GM19023 (cell line): ENCODE measurements at regions not wholly inside any gene's neighbourhood (a gene's known extent, or its start where the extent isn't known, plus 50 kb on each side); places are given as distances from the start of the nearest gene placed in this dataset.
"Not testable (repeated sequence)": the region's sequence is repeated elsewhere in the genome, so short reads cannot be mapped to it uniquely, and the experiment has no call there.

Source experiments
- ATAC-seq: cut with Tn5 transposase; IDR thresholded peaks from one replicate; pipeline ENCODE4 v1.9.1; 2021; ENCODE audit warnings: mild to moderate bottlenecking, moderate library complexity; ENCODE audit not compliant: unreplicated experiment

DNA sequence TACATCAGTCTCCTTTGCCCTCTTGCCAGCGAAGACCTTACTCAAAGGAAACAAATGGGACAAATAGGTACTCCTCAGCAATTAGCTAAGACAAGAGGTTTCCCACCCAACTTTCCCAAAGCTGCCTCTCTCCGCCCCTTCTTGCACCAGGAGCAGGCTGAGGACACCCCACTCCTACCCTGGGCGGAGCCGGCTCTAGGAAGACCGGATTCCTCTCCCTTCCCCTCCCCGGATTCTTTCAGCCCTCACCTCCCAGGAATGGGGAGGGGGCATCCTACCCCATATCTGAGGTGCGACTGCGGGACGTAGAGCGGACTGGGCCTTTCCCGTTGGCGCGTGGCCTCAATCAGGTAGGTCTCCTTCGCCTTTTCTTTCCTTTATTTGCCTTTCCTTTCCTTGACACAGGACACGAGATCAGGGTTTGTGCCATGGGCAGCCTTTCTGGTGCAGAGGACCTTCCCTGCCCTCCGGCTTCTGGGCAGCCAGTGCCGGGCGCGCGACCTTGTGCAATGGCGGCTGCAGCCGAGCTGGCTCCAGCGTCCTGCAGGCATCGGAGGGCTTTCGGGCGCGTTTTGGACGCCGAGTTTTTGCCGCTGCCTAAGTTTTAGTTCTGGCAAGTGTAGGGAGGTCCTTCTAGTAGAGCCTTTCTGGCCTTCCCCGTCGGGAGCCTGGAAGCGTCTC lies 279.9 kb downstream of the PLS3 start:
- ATAC-seq: not testable (repeated sequence)

DNA sequence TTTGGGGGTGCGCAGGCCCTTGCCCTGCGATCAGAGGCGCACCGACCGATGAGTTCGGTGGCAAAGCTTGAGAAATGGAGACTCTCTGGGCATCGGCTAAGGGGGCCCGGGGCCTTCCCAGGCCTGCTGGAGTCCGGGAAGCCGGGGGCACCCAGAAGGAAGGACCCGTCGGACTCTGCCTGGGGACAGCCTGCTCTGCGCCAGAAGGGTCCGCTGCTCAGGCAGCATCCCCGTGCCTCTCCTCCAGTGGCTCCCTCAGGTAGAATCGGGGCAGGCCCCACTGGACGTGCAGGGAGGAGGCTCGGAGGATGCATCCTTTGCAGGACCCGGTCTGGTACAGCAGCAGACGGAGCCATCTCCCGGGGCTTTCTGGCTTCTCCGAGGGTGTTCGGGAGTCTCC lies 290.0 kb downstream of the PLS3 start:
- not testable (repeated sequence) for ATAC-seq

DNA sequence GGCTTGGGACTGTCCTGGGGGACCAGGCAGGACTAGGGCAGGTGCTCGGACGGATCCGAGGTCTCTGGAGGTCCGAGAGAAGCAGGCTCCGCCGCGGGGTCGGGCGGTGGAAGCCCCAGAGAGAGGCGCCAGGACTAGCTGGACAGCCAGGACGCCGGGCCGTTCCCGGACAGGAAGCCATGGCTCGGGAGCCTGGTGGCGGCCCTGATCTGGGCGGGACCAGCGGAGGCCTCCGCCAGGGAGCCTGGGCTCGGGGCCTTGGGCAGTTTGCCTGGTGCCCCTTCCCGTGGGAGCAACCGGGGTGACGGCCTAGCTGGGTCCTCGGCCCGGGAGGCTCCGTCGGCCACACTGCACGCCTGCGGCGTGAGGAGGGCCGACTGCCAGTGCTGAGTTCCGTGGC lies 292.3 kb downstream of the PLS3 start:
- not testable (repeated sequence) for ATAC-seq

DNA sequence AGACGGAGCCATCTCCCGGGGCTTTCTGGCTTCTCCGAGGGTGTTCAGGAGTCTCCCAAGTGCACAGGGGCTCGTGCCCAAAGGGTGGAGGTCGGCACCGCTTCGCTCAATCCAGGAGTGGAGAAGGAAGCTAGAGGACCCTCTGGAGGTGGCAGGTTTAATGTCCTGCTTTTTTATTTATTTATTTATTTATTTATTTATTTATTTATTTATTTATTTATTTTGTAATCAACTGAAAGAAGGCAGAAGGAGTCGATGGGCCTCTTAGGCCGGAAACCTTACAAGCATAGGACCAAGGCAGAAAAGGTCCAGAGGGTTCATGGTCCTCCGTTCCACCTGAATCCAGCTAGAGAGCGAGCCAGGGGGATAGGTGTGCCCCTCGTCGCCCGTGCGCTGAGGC lies 289.4 kb upstream of the AGTR2 start:
- ATAC-seq: not testable (repeated sequence)

DNA sequence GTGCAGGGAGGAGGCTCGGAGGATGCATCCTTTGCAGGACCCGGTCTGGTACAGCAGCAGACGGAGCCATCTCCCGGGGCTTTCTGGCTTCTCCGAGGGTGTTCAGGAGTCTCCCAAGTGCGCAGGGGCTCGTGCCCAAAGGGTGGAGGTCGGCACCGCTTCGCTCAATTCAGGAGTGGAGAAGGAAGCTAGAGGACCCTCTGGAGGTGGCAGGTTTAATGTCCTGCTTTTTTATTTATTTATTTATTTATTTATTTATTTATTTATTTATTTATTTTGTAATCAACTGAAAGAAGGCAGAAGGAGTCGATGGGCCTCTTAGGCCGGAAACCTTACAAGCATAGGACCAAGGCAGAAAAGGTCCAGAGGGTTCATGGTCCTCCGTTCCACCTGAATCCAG lies 286.4 kb upstream of the AGTR2 start:
- ATAC-seq: not testable (repeated sequence)

DNA sequence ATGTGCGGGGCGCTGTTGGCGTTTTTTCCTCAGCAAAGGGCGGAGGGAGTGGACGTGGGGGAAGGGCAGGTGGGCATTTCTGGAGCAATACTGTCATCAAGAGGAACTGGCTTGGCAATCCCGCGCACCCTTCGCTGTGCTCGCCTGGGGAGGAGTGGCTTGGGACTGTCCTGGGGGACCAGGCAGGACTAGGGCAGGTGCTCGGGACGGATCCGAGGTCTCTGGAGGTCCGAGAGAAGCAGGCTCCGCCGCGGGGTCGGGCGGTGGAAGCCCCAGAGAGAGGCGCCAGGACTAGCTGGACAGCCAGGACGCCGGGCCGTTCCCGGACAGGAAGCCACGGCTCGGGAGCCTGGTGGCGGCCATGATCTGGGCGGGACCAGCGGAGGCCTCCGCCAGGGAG lies 282.5 kb upstream of the AGTR2 start:
- not testable (repeated sequence) for ATAC-seq

DNA sequence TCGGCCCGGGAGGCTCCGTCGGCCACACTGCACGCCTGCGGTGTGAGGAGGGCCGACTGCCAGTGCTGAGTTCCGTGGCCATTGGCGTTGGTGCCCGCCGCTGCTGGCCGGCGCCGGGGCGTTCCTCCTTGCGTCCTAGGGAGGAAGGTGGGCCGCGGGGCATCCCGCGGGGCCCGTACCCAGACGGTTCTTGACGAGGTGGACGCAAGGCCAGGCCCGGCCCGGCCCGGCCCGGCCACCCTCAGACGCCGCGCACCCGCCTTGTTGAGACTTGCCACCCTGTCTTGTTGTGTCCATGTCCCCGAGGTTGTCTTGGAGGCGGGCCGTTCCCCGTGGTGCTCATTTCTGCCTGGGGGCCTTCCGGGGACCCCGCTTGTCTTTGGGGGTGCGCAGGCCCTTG lies 282.0 kb upstream of the AGTR2 start:
- ATAC-seq: not testable (repeated sequence)

DNA sequence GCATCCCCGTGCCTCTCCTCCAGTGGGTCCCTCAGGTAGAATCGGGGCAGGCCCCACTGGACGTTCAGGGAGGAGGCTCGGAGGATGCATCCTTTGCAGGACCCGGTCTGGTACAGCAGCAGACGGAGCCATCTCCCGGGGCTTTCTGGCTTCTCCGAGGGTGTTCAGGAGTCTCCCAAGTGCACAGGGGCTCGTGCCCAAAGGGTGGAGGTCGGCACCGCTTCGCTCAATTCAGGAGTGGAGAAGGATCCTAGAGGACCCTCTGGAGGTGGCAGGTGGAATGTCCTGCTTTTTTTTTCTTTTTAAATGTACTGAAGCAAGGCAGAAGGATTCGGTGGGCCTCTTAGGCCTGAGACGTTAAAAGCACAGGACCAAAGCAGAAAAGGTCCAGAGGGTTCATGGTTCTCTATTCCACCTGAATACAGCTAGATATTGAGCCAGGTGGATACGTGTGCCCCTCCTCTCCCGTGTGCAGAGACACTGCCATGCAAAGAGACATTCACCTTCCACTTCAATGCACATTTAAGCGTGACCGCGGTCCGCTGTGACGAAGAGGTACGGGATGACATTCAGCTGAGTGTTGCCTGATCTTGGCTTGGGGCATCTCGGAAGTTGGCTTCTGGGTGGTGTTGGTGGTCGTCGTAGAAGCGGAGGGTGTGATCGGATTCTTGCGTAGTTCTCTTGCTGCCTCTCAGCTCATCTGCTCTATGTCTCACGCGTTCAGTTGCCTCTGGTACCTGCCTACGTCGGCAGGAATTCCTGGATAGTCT lies 281.2 kb upstream of the AGTR2 start:
- no peak for ATAC-seq

DNA sequence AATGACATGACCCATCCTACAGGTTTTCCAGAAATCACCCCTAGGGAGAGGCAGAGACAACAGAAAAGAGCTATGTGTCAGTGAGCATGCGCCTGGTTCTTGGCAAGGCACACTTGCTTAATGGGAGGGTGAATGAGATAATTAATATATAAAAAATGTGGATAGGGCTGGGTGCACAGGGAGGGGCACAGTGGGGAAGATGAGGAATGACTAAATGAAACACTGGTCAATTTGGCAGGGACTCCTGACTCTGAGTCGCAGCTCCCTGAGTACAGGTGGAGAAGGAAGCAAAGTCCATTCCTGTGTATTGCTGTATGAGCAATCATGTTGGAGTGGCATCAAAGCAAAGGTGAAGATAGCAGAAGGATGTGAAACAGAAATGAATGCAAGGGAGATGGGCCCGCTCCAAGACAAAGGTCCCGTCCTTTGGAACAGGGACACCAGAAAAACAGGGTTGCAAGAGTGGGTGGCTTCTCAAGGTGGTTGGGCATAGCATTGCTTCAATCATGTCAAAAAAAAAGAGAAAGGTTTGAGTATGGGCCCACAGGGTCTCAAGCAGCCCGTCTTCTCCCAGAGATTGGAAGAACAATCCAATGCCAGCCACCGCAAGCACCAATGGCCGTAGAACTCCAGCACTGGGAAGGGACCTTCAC lies 278.4 kb upstream of the AGTR2 start:
- no peak for ATAC-seq

DNA sequence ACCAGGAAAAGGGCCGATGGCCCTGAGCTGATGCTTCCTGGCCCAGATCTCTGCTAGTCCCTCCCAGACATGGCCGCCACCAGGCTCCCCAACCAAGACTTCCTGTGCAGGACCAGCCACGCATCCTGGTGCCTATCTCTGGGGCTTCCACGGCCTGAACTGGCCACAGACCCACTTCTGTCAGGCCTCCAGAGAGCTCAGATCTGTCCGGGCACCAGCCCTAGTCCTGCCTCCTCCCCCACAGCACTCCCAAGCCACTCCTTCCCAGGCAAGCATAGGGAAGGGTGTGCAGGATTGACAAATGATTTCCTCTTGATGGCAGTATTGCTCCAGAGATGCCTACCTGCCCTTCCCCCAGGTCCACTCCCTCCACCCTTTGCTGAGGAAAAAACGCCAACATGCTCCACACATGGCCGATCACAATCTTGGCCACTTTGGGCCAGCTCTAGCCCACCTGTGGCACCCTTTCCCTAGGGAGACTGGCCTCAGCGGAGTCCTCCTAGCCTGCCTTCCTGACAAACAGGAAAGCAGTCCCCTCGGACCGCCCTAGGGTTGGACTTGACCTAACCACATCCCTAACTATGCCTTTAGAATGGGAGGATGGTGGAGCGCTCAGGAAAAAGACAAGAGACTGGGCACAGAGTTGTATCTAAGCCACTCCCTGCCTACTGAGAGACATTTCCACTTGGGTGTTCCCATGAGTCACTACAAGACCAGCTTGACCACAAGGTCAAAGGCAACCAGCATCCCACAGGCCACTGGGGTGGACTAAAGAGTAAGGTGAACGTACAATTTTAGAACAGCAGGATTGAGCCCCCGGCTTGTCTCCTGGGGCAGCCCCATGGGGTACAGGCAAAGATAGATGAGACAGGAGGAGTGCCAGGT lies 277.5 kb upstream of the AGTR2 start:
- peak; percentile 65 for ATAC-seq

DNA sequence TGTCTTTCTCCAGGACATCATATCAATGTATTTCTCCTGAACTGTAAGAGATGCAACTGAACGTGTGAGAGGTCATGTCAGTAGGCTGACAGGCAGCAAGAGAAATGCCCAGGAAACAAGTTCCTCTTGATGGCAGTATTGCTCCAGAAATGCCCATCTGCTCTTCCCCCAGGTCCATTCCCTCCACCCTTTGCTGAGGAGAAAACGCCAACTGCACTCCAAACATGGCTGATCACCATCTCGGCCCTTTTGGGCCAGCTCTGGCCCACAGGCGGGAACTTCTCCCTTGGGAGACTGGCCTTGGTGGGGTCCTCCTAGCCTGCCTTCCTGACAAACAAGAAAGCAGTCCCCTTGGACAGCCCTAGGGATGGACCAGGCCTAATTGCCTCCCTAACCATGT lies 276.5 kb upstream of the AGTR2 start:
- no peak for ATAC-seq

DNA sequence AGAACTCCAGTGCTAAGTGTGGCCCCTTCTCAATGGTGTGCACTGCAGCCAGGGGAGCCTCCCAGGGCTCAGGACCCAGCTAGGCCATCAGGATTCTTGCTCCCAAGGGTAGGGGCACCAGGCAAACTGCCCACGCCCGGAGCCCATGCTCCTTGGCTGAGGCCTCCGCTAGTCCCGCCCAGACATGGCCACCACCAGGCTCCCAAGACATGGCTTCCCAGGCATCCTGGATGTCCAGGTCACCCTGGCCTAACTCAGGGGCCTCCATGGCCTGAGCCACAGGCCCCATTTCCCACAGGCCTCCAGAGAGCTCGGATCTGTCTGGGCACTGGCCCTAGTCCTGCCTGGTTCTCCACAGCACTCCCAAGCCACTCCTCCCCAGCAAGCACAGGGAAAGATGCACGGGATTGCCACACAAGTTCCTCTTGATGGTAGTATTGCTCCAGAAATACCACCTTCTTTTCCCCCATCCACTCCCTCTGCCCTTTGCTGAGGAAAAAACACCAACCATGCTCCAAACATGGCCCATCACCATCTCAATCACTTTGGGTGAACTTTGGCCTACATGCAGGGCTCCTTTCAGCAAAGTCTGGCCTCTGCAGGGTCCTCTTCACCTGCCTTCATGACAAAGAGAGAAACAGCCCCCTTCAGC lies 274.7 kb upstream of the AGTR2 start:
- ATAC-seq: no peak

DNA sequence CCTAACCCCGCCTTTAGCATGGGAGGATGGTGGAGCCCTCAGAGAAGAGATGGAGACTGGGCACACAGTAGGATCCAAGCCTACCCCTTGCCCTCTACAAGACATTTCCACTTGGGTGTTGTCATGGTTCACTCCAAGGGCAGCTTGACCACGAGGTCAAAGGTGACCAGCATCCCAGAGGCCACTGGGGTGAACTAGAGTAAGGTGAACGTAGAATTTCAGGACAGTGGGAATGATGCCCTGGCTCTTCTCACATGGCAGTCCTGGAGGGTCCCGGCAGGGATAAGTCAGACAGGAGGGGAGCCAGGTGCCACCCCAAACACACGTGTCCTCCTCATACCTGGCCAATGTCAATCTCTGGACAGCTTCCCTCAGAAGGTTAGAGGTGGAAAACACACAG lies 274.2 kb upstream of the AGTR2 start:
- no peak for ATAC-seq

DNA sequence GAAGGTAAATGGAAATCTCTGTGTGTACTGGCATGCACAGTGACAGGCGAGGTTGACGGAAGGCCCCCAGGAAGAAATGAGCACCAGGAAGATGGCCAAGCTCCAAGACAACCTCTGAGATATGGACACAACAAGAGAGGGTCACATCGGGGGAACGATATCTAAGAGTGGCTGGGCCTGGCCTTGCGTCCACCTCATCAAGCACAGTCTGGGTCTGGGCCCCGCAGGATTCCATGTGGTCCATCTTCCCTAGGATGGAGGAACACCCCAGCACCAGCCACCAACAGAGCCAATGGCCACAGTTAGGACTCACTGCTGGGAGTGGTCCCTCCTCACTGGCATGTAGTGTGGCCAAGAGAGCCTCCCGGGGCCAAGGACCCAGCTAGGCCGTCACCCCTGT lies 272.6 kb upstream of the AGTR2 start:
- ATAC-seq: no peak

DNA sequence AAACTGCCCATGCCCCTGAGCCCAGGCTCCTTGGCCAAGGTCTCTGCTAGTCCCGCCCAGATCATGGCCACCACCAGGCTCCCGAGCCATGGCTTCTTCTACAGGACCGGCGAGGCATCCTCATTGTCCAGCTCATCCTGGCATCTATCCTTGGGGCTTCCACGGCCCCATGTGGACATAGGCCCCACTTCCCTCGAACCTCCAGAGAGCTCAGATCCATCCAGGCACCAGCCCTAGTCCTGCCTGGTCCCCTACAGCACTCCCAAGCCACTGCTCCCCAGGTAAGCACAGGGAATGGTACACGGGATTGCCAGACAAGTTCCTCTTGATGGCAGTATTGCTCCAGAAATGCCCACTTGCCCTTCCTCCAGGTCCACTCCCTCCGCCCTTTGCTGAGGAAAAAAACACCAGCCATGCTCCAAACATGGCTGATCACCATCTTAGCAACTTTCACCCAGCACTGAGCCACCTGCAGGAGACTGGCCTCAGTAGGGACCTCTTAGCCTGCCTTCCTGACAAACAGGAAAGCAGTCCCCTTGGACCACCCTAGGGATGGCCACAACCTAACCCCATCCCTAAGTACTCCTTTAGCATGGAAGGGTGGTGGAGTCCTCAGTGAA lies 272.1 kb upstream of the AGTR2 start:
- peak; percentile 68 for ATAC-seq

DNA sequence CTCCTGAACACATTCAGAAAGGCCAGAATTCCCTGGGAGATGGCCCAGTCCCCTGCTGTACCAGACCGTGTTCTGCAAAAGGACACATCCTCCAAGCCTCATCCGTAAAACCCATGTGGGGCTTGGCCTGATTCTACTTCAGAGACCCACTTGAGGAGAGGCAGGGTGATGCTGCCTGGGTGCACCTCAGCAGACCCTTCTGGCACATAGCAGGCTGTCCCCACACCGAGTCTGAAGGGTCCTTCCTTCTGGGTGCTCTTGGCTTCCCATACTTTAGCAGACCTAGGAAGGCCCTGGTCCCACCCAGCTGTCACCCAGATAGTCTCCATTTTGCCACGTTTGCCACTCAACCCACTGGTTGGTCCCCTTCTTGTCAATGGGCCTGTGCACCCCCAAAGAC lies 270.1 kb upstream of the AGTR2 start:
- ATAC-seq: no peak

DNA sequence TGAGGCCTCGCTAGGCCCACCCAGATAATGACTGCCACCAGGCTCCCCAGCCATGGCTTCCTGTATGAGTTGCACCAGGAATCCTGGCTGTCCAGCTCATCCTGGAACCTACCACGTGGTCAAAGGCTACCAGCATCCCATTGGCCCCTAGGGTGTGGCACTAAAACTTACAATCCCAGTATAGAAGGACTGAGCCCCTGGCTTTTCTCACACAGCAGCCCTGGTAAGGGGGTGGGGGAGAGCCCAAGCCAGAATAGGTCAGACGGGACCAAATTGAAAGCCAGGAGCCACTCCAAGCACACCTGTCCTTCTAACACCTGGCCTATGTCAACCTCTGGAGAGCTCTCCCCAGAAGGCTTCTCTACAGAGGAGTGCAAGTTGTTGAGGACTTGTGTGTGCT lies 269.3 kb upstream of the AGTR2 start:
- ATAC-seq: no peak

DNA sequence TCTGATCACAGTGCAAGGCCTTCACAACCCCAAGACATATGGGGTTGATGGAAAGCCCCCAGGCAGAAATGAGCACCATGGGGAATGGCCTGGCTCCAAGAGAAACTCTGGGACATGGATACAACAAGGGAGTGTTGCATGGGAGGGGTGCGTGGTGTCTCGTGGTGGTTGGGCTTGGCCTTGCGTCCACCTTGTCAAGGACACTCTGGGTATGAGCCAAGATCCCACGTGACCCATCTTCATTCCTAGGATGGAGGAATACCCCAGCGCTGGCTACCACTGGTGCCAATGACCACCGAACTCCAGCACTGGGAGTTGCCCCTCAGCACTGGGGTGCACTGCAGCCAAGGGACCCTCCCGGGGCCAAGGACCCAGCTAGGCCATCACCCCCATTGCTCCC lies 267.5 kb upstream of the AGTR2 start:
- ATAC-seq: no peak

DNA sequence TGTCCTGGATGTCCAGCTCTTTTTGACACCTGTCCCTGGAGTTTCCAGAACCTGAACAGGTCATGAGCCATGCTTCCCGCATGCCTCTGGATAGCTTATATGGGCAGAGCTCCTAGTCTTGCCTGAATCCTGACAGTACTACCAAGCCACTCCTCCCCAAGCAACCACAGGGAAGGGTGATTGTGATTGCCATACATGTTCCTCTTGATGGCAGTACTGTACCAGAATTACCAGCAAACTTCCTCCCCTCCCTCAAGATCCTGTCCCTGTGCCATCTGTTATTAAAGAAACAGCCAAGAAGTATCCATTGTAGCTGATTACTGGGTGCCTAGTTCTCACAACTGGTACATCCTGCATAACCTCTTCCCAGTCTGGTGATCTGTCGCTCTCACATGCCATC lies 264.3 kb upstream of the AGTR2 start:
- ATAC-seq: no peak

DNA sequence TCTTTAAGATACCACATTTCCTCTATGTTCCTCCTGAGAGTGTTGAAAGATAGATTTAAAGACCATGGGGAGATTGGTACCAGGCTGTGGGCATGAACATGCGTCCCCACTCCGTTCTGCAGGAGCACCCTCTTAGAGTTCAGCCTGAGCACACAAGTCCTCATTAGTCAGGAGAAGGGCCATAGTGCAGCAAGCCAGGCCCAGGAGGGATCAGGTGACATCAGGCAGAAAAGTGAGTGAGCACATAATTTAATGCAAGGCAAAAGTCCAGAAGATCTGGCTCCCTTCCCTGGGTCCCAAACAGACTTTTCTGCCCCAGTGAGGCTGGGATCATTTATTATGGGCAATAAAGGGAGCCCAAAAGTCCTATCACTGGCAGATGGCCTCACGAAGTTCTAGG lies 263.7 kb upstream of the AGTR2 start:
- ATAC-seq: no peak
